ENCODE measurements at regions not wholly inside any gene's neighbourhood (a gene's known extent, or its start where the extent isn't known, plus 50 kb on each side); places are given as distances from the start of the nearest gene placed in this dataset.
A peak's percentile ranks its signal among the peaks of the same experiment; 100 is the strongest.

- no peak for DNase-seq (ENCODE audit: low spot score)
Observed at GRCh38 chr9:129506041-129506440, 114.9 kb downstream of the C9orf50 start.

- DNase-seq (ENCODE audit: low spot score), result no peak
Observed at GRCh38 chr9:129505270-129505902, 115.5 kb downstream of the C9orf50 start.

GRCh38 chr9:129504404-129504803 is 116.5 kb downstream of the C9orf50 start:
- no peak for DNase-seq (ENCODE audit: low spot score)

- no peak for DNase-seq (ENCODE audit: low spot score)
Observed at GRCh38 chr9:129501771-129502319, 119.1 kb downstream of the C9orf50 start.

- DNase-seq (ENCODE audit: low spot score), result no peak
Observed at GRCh38 chr9:129500863-129501770, 119.8 kb downstream of the C9orf50 start.

- DNase-seq (ENCODE audit: low spot score), result no peak
Observed at GRCh38 chr9:129500161-129500862, 120.6 kb downstream of the C9orf50 start.

- no peak for DNase-seq (ENCODE audit: low spot score)
Observed at GRCh38 chr9:129498451-129499384, 122.2 kb downstream of the C9orf50 start.

GRCh38 chr9:129497813-129498450 is 123.0 kb downstream of the C9orf50 start:
- DNase-seq (ENCODE audit: low spot score), result no peak

GRCh38 chr9:129497005-129497812 is 123.7 kb downstream of the C9orf50 start:
- DNase-seq (ENCODE audit: low spot score), result no peak

- DNase-seq (ENCODE audit: low spot score), result peak; percentile 78
Observed at GRCh38 chr9:129496473-129497004, 124.4 kb downstream of the C9orf50 start.

- DNase-seq (ENCODE audit: low spot score), result peak; percentile 79
Observed at GRCh38 chr9:129495620-129496472, 125.1 kb downstream of the C9orf50 start.

- DNase-seq (ENCODE audit: low spot score), result no peak
Observed at GRCh38 chr9:129494113-129494789, 126.7 kb downstream of the C9orf50 start.

GRCh38 chr9:129493706-129494047 is 127.2 kb downstream of the C9orf50 start:
- DNase-seq (ENCODE audit: low spot score), result no peak

GRCh38 chr9:129493002-129493705 is 127.7 kb downstream of the C9orf50 start:
- DNase-seq (ENCODE audit: low spot score), result no peak

GRCh38 chr9:129491487-129491855 is 129.4 kb downstream of the C9orf50 start:
- no peak for DNase-seq (ENCODE audit: low spot score)

- no peak for DNase-seq (ENCODE audit: low spot score)
Observed at GRCh38 chr9:129490583-129491486, 130.1 kb downstream of the C9orf50 start.
